Naive B cell (primary cell): ENCODE measurements at regions not wholly inside any gene's neighbourhood (a gene's known extent, or its start where the extent isn't known, plus 50 kb on each side); places are given as distances from the start of the nearest gene placed in this dataset.

ENCODE experiments used
- ATAC-seq, 2 donors: fragments of 150-1000 bp; cut with Tn5 transposase; 2 replicates each; pipeline ENCODE4 v1.10.0; 2021; ENCODE audit warnings: low read depth in 2 of 2, mild to moderate bottlenecking in 2 of 2, moderate library complexity in 2 of 2
- DNase-seq: peaks from one replicate; pipeline ENCODE4 v3.0.0; 2022
- H3K27ac Mint-ChIP-seq, 6 donors: one replicate each; pipeline ENCODE4 v1.8.0; 2020 to 2022; ENCODE audit warnings: mild to moderate bottlenecking in 6 of 6, mixed read lengths in 6 of 6, moderate library complexity in 5 of 6, inconsistent platforms in 2 of 6
- H3K27me3 Mint-ChIP-seq, 3 donors: one replicate each; pipeline ENCODE4 v1.8.0; 2021 to 2022; ENCODE audit warnings: mixed read lengths in 3 of 3, mild to moderate bottlenecking in 1 of 3
- H3K36me3 Mint-ChIP-seq, 2 donors: one replicate each; pipeline ENCODE4 v1.8.0; 2020 to 2022; ENCODE audit warnings: mixed read lengths in 2 of 2, inconsistent platforms in 1 of 2, mild to moderate bottlenecking in 1 of 2
- H3K4me1 Mint-ChIP-seq, 3 donors: one replicate each; pipeline ENCODE4 v1.8.0; 2020 to 2022; ENCODE audit warnings: mixed read lengths in 3 of 3, inconsistent platforms in 1 of 3, mild to moderate bottlenecking in 1 of 3, moderate library complexity in 1 of 3
- H3K4me3 Mint-ChIP-seq, 8 donors: one replicate each; pipeline ENCODE4 v1.8.0; 2020 to 2022; ENCODE audit warnings: mild to moderate bottlenecking in 8 of 8, mixed read lengths in 8 of 8, moderate library complexity in 8 of 8, inconsistent platforms in 2 of 8
- H3K9me3 Mint-ChIP-seq, 7 donors: one replicate each; pipeline ENCODE4 v1.8.0; 2020 to 2022; ENCODE audit warnings: mixed read lengths in 7 of 7, mild to moderate bottlenecking in 5 of 7, inconsistent platforms in 2 of 7, moderate library complexity in 1 of 7

DNA sequence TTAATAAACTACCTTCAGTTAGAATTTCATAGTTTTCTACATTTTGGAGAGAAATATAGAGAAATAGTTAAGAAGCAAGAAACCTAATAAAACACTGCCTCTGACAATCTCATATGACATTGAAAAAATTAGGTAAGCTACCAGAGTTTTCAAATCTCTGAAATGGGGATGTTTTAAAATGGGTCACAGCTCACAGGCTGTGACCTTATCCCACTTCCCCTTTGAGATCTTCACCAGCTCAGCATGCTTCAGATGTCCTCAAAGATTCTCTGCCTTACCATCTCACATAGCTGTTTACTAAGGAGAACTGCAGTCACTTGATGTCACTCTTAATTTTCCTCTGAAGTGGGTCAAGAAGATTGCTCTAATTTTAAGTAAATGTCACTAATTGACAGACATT lies 717.8 kb downstream of the JRKL start:
- Mint-ChIP-seq H3K27me3 (no peaks in the 10 kb centered on the region), H3K36me3 (no peaks in the 10 kb centered on the region), H3K4me1 (no peaks in the 10 kb centered on the region)

DNA sequence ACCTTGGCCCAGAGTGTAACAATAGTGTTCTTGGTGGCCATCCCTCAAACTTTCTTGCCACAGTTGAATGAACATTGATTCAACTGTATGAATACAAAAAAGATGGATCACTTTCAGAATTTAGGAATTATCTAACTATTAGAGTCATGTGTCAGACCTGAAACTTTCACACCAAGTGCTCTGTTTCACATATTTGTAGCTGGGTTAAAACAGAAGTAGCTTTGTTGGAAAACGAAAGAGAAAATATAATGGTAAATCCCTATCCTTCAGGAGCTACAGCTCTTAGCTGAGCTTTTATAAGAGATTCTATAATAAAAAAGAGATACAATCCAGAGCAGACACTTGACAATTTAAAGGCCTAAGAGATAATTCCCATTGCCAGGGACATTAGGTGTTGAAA lies 719.3 kb downstream of the JRKL start:
- Mint-ChIP-seq H3K4me3 (no peak overlapping the region), H3K9me3 (peaks cover 0 to 9% (median 2%) of the 10 kb centered on the region in 7 donors), H3K27ac (no peak overlapping the region), H3K4me1 (no peaks in the 10 kb centered on the region), H3K36me3 (no peaks in the 10 kb centered on the region), H3K27me3 (no peaks in the 10 kb centered on the region)
- ATAC-seq (no peak), DNase-seq (no peak)

More for the DNA sequence above, 717.8 kb downstream of the JRKL start:
- DNase-seq, result no peak
- no peak overlapping the region for H3K4me3 Mint-ChIP-seq
- H3K27ac Mint-ChIP-seq, result peak overlapping the region in 1 of 6 donors; percentile 66
- no peak for ATAC-seq
- peaks cover 0 to 8% (median 4%) of the 10 kb centered on the region in 7 donors for H3K9me3 Mint-ChIP-seq

DNA sequence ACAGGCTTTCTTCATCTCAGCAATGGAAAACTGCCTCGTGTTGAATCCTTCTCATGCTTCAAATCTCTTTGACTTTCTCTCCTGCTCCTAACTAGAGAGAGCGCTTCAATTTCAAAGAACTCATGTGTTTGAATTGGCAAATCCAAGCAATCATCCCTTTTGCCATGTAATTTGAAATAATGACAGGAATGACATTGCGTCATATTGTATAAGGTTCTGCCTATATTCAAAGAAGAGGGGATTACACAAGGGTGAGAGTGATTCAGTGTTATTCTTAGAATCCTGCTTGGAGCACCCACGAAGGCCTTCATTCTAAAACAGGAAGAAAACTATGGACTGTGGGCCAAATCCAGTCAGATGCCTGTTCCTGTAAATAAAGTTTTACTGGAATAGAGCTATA lies 720.6 kb downstream of the JRKL start:
- no peaks in the 10 kb centered on the region for H3K36me3 Mint-ChIP-seq
- H3K4me1 Mint-ChIP-seq, result no peaks in the 10 kb centered on the region
- DNase-seq, result no peak
- H3K27ac Mint-ChIP-seq, result no peak overlapping the region
- ATAC-seq, result no peak
- H3K27me3 Mint-ChIP-seq, result no peaks in the 10 kb centered on the region
- H3K9me3 Mint-ChIP-seq, result peaks cover 0 to 9% (median 2%) of the 10 kb centered on the region in 7 donors
- H3K4me3 Mint-ChIP-seq, result no peak overlapping the region

DNA sequence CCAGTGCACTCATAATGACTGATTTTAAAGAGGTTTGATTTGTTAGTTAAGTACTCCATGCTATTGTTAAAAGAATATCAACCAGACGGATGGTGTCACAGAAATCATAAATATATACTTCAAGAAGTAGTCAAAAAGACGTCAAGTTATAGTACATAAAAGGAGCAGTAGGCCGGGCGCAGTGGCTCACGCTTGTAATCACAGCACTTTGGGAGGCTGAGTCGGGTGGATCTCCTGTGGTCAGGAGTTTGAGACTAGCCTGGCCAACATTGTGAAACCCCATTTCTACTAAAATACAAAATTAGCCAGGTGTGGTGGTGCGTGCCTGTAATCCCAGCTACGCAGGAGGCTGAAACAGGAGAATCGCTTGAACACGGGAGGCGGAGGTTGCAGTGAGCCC lies 721.7 kb downstream of the JRKL start:
- H3K4me3 Mint-ChIP-seq, result no peak overlapping the region
- ATAC-seq (no peak), DNase-seq (no peak)
- no peaks in the 10 kb centered on the region for H3K36me3 Mint-ChIP-seq
- peak overlapping the region in 1 of 6 donors; percentile 22 for H3K27ac Mint-ChIP-seq
- H3K9me3 Mint-ChIP-seq, result peaks cover 0 to 9% (median 2%) of the 10 kb centered on the region in 7 donors
- no peaks in the 10 kb centered on the region for H3K27me3 Mint-ChIP-seq
- no peaks in the 10 kb centered on the region for H3K4me1 Mint-ChIP-seq

DNA sequence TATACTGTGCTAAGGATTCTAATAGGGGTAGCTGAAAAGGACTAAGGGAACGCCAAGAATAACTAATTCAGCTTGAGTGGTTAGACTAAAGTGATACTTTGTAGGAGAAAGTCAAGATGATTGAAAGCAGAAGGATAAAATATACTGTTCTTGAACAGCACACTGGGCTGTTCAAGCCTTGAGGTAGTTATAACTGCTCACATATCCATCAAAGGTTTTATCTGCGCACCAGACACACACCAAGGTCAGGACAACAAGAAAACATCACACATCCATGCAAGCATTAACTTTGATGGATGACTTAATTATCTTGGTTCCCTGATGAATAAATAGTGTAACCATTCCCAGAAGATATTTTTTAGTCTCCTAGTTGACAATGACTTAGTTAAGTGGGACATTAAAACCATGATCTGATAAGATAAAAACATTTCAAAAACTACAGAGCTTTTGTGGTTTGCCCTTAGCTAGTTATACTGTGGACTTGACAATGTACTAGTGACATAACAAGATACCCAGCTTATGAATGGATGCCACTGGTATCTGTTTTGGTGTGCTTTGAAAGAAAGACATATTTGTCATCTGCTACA lies 728.9 kb downstream of the JRKL start:
- no peak overlapping the region for H3K4me3 Mint-ChIP-seq
- no peak for ATAC-seq
- H3K9me3 Mint-ChIP-seq, result peaks cover 0 to 4% (median 0%) of the 10 kb centered on the region in 7 donors
- H3K27ac Mint-ChIP-seq, result no peak overlapping the region
- no peak for DNase-seq
- no peaks in the 10 kb centered on the region for H3K27me3 Mint-ChIP-seq
- no peaks in the 10 kb centered on the region for H3K4me1 Mint-ChIP-seq
- no peaks in the 10 kb centered on the region for H3K36me3 Mint-ChIP-seq

DNA sequence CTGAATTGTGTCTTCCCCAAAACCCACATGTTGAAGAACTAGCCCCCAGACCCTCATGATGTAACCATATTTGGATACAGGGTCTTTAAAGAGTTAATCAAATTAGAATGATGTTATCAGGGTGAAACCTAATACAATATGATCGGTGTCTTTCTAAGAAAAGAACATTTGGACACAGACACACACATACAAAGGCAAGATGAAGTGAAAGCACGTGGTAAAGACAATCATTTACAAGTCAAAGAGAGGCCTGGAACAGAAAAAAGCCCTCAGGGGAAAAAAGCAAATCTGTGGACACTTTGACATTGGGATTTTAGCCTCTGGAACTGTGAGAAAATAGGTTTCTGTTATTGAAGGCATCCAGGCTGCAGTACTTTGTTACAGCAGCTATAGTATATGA lies 733.4 kb downstream of the JRKL start:
- Mint-ChIP-seq H3K4me3 (no peak overlapping the region), H3K9me3 (peaks cover 0 to 11% (median 6%) of the 10 kb centered on the region in 7 donors)

DNA sequence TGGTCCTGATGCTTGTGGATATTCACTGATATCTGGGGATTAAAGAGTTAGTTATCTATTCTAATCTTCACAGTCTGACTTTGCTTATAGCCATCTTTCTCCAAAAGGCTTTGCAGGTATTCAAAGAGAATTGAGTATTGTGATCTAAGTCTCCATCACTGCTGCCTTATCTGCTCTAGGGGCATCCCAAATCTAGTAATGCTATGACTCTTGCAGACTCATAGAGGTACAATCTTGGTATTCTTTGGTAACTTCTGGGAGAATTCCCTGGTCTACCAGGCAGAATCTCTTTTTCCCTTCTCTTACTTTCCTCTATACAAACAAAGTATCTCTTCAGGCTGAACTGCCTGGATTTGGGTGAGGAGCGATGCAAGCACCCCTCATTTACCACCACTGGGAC lies 746.3 kb downstream of the JRKL start:
- H3K4me1 Mint-ChIP-seq, result no peaks in the 10 kb centered on the region
- ATAC-seq (no peak), DNase-seq (no peak)
- H3K4me3 Mint-ChIP-seq, result no peak overlapping the region
- H3K9me3 Mint-ChIP-seq, result peaks cover 5 to 42% (median 11%) of the 10 kb centered on the region in 7 donors
- no peaks in the 10 kb centered on the region for H3K36me3 Mint-ChIP-seq
- H3K27me3 Mint-ChIP-seq, result no peaks in the 10 kb centered on the region
- no peak overlapping the region for H3K27ac Mint-ChIP-seq

More for the DNA sequence above, 733.4 kb downstream of the JRKL start:
- Mint-ChIP-seq H3K27me3 (no peaks in the 10 kb centered on the region), H3K36me3 (no peaks in the 10 kb centered on the region), H3K27ac (no peak overlapping the region), H3K4me1 (no peaks in the 10 kb centered on the region)
- DNase-seq, result no peak
- no peak for ATAC-seq

DNA sequence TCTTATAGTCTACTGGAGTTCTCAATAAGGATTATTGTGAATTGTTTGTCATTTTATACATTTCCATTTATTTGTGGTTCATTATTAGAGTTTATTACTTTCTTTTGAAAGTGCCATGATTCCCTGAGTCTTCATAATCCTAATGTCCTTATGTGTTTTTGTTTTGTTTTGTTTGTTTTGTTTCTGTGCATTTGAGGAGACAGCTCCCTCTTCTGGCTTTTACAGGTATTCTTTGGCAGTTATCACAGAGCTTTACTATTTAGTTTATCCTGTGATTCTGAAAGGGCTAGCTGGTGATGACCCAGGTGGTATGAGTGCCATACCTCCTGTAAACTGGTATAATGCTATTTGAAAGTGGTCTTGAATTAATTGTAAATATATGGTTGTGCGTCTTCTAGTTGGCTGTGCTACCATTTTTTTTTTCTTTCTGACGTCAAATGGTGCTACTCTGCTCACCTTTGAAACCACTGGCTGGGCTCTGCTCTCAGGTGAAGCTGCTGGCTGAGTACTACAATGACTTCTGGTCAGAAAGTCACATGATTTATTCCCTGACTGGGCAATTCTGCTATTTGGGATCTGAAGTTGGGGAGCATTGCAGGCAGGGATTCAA lies 751.2 kb downstream of the JRKL start:
- H3K27ac Mint-ChIP-seq, result no peak overlapping the region
- ATAC-seq, result no peak

DNA sequence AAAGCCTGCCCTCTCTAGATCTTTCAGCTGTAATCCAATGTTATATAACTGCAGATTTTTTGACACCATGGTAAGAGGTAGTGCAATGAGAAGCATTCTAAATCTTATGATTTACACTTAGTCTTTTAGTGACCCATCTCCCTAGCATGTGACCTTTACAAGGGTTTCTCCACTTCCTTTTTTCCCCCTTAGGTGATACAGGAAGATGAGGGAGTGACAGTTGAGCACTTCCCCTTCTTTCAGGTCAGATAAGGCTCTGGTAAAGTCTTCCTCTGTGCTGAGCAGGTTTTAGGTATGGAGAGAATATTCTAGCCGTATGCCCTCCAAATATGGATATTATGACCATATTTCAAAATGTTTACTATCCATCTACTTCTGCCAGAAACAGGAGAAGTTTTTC lies 753.6 kb downstream of the JRKL start:
- H3K27ac Mint-ChIP-seq, result peak overlapping the region in 1 of 6 donors; percentile 8
- H3K27me3 Mint-ChIP-seq, result no peaks in the 10 kb centered on the region
- no peaks in the 10 kb centered on the region for H3K36me3 Mint-ChIP-seq
- H3K4me1 Mint-ChIP-seq, result no peaks in the 10 kb centered on the region
- DNase-seq, result no peak
- peaks cover 4 to 23% (median 7%) of the 10 kb centered on the region in 7 donors for H3K9me3 Mint-ChIP-seq
- no peak for ATAC-seq
- no peak overlapping the region for H3K4me3 Mint-ChIP-seq

More for the DNA sequence above, 751.2 kb downstream of the JRKL start:
- no peak for DNase-seq
- H3K9me3 Mint-ChIP-seq, result peaks cover 4 to 25% (median 8%) of the 10 kb centered on the region in 7 donors
- H3K4me1 Mint-ChIP-seq, result no peaks in the 10 kb centered on the region
- no peak overlapping the region for H3K4me3 Mint-ChIP-seq
- H3K27me3 Mint-ChIP-seq, result no peaks in the 10 kb centered on the region
- H3K36me3 Mint-ChIP-seq, result no peaks in the 10 kb centered on the region

DNA sequence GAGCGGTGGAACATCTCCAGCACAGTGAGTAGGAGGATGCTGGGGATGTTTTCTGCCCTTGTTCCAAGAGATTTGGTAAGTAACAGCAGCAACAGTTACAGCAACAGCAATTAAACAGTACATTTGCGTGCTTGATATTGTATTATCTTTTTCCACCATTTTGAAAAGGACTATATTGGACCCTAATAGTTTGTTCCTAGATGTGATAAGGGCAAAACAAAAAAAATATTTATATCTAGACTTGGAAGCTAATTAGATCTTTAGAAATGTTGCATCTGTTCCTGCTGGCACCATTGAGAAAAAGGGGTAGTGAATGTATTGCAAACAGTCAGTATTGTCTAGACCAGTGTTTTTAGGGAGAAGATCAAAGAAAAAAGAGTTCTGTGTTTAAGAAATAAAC lies 759.9 kb downstream of the JRKL start:
- Mint-ChIP-seq H3K4me1 (no peaks in the 10 kb centered on the region), H3K9me3 (peaks cover 0 to 6% (median 0%) of the 10 kb centered on the region in 7 donors), H3K4me3 (no peak overlapping the region), H3K27me3 (no peaks in the 10 kb centered on the region), H3K27ac (no peak overlapping the region), H3K36me3 (no peaks in the 10 kb centered on the region)
- ATAC-seq, result no peak
- DNase-seq, result no peak

DNA sequence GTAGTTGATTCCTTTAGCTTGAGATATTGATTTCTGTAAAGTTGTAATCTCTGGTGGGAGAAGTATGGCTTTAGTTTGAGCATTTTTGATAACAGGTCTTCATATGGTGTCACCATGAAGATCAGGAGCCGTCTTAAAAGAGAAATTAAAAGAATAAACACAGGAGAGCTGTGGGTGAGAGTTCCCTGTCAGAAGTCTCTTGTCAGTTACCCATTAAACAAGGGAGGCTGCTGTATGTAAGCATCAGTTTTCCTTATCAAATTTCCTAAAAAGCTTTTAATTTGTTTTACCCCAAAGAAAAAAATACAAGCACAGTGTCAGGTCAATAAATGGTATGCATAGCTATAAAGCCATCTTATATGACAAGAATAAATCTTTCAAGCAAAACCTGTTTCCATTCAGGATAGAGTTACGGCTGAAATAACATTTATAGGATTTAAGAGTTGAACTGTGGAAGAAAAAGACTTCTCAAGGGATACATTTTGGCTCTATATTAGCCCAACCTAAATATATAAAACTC lies 767.5 kb downstream of the JRKL start:
- Mint-ChIP-seq H3K4me3 (no peak overlapping the region), H3K4me1 (no peaks in the 10 kb centered on the region), H3K9me3 (peaks cover 0 to 5% (median 3%) of the 10 kb centered on the region in 7 donors), H3K27me3 (no peaks in the 10 kb centered on the region), H3K36me3 (no peaks in the 10 kb centered on the region), H3K27ac (no peak overlapping the region)
- no peak for DNase-seq
- no peak for ATAC-seq

DNA sequence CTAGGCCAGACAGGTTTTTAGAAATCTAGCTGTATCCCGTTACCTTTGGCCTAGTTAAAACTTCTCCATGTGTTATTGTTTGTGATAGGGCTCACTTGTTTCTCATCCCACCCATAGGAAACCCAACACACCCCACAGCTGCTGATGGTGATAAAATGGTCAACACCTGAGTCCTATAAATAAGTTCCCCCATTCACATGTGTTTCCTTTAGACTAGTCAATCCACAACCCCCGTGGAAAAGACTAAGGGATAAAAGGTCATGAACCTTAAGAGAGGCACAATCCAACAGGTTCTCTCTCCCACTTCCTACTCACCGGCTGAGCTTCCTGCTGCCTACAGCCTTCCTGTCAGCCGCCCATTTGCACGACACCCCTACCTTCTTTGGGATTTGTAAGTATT lies 768.4 kb downstream of the JRKL start:
- Mint-ChIP-seq H3K27me3 (no peaks in the 10 kb centered on the region), H3K27ac (no peak overlapping the region), H3K4me1 (no peaks in the 10 kb centered on the region), H3K9me3 (peaks cover 0 to 5% (median 2%) of the 10 kb centered on the region in 7 donors), H3K36me3 (no peaks in the 10 kb centered on the region), H3K4me3 (no peak overlapping the region)
- ATAC-seq (no peak), DNase-seq (no peak)

DNA sequence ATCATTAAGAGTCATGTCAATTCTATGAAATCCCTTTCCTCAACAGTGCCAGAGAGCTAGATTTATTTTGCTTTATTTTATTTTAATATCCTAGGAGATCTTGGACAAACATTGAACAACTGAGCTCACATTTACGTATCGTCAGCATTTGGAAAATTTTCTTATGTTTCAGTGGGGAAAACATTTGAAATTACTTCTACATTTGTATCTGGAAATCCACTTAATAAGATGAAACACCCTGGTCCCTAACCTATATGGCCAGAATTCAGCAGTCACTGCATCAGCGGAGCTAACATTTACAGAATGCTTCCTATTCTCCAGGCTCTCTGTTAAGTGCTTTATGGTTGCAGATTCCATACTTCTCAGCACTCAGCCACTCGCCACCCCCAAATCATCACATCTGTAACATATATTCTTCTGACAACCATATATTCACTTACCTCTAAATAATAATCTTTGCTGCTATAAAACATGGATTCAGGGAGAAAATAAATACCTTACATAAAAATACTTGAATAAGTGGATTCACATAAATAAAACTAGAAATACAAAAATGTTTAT lies 773.9 kb downstream of the JRKL start:
- Mint-ChIP-seq H3K36me3 (no peaks in the 10 kb centered on the region), H3K27ac (no peak overlapping the region), H3K4me1 (no peaks in the 10 kb centered on the region), H3K4me3 (no peak overlapping the region), H3K27me3 (no peaks in the 10 kb centered on the region), H3K9me3 (peaks cover 0 to 4% (median 2%) of the 10 kb centered on the region in 7 donors)
- no peak for ATAC-seq
- DNase-seq, result no peak
